Hepatic stellate cell (primary cell): ENCODE measurements at regions not wholly inside any gene's neighbourhood (a gene's known extent, or its start where the extent isn't known, plus 50 kb on each side); places are given as distances from the start of the nearest gene placed in this dataset.

Experiments
- DNase-seq: peaks from one replicate; pipeline ENCODE4 v3.0.0; 2011; ENCODE audit warnings: low spot score

DNA sequence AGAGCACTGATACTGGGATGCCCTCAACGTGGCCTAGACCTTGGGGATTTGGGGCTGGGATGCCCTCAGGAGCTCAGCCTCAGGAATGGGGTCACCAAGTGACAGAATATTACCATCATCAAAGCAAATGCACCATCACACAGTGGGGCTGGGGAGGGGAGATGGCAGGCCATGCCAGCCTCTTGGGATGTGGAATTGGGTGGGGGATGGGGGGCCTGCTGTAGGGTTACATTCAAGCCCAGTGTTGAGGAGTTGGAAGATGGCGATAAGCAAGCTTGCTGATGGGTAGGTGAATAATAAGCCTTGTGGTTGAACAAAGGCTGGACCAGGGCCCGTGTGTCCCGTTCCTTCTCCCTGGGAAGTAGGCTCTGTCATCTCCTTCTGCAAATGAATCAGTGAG, 69.1 kb upstream of the GPR12 start:
- DNase-seq = no peak

DNA sequence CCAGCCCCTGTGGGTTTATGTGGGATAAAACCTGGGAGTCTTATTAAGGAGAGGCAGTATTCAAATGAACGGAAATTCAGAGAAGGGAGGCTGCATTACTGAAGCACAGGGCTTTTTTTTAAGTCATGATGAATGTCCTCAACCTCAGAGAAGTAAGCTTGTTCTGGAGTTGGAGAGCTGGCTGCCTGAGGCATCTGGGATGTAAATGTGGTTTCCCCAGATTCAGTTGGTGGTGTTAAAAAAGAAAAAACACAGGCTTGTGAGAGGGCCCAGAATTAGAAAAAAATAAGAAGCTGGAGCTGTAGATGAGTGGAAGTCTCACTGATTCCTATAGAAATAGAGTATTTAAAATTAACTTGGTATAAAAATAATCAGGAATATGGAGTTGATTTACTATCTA, 64.0 kb upstream of the GPR12 start:
- no peak for DNase-seq

DNA sequence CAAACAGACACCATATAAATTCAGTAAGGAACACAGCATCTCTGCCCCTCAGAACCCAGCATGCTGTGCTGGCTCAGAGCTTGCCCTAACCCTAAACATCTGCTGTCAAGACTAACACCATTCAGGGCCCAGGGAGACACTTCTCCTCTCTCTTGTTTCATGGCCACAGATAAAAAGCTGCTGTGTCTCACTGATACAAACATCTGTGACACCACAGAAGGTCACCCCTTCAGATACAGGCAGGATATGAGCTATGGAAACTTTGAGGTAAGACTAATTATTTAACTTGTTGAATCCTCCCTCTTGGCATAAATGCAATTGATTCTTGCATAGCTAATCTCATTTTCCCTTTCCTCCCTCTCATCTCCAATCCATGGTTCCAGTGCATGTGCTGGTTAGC, 61.6 kb upstream of the GPR12 start:
- no peak for DNase-seq

DNA sequence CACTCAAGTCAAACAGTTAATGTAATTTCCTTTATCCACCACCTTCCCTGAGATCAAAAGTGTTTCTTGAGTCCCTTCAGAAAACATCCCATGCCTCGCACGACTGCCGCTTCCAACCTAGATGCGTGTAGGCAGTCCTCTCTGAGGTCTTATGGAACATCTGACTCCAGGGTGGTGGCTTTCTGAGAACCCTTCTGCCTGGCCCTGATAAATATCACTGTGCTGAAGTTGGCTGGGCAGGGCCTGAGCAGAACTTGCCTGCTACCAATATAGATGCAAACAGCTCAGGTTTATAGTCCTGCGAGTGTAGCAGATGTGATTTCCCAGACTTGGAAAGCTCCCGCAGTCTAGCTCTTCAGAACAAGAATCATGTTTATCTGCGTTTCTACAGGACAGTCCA, 61.1 kb upstream of the GPR12 start:
- DNase-seq = no peak

DNA sequence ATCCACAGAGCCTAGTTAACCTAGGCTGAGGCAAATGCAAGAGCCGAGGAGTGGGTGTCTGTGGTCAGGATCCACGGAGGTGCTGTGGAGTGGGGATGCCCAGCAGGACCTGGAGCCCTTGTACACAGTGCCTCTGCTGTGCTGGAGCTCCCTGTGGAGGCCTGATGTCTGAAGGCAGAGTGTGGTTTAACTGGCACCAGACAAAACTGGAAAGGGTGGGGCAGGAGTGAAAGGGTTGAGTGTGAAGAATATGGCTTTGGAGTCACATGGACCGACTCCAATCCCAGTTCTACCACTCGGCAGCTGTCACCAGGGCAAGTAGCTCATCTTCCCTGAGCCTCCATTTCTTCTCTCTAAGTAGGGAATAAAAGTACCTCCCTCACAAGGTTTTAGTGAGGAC, 60.3 kb upstream of the GPR12 start:
- DNase-seq = no peak

DNA sequence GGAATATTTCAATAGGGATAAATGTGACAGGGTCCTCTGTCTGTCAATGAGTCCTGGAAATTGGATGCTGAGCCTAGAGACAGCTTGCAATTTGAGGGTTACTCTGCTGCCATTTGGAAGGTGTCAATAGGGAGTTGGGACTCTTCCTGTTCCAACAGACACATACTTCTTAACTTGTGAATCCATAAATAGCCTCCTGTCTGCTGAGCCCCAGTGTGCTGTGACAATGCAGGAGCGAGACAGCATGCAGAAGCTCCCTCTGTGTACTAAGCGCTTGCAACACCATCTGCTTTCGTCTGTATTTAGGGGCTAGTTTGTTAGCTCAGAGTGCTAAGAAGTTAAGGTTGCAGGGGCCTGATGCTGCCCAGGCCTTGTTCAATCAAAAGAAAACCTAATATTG, 58.5 kb upstream of the GPR12 start:
- DNase-seq = no peak

DNA sequence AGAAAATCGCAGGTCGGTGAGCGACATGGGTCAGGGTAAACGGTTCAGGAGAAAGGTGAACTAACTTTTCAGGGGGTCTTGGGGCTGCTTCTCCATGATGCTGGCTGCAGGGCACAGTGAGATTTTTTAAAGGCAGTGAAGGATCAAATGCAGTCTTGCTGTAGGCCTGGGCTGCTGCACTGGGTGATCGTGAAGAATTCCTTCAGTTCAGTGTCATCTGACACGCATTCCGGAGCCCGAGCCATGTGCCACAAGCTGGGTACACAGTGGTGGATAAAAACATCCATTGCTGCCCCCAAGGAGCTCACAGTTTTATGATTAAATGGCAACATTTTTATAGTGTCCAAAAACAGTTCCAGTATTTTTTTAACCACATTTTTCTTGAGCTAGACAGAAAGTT, 56.3 kb upstream of the GPR12 start:
- DNase-seq = no peak

DNA sequence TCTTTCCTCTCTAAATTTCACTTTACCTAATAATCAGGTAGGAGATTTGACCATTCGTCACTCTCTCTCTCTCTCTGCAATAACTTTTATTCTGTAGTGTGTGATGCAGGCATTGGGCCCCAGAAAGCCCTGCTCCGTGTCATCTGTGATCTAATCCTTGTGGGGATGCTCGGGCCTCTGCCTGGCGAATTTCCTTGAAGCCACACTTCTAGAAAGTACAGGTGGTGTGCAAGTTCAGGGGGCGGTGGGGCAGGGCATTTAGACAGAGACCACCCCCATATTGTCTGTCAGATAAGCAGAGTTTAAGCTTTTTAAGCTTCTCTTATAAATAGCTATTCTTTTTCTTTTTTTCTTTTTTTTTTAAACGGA, 53.4 kb upstream of the GPR12 start:
- DNase-seq = no peak

DNA sequence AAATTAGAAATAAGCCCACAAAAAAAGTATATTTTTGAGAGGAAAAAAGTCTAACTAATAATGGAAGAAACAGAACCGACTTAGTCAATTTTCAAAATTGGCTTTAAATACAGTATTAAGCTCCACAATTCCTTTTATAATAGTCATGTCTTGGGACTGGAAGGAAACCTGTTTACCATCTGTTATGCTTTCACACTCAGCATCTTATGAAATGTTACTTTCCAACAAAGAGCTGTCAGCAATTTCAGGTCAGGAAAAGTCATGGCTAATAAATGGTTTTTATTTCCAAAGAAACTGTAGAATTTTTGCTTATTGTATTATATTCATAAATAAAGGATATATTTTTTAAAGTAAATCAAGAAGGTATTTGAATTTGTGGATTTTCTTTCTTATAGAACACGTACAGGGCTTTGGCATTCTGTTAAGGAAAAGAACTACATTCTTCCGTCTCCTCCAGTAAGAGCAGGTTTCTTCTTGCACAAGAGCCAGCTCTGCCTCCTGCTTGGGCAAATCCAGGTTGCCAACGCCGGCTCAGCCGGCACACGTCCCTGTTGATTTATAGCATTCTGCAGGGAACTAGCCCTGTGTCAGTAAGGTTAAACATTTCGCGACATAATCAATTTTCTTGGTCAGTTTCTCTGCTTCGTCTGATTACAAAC, 52.9 kb upstream of the GPR12 start:
- no peak for DNase-seq

DNA sequence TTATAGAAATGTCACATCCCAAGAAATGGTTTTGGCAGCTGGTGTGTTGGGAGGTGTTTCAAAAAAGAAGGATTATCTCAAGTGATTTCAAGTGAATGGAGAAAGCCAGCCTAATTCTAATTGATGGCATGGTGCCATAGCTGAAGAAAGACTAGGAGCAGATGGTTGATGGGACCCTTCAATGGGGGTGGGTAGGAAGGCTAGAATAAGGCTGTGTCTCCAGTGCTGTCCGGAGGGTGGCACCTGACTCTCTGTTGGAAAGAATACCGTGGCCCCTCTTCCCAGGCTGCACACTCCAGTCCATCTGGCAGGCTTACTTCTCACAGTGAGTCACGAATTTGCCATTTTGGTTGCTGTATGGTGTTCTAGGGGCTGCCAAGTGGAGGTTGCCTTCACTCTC, 51.0 kb upstream of the GPR12 start:
- no peak for DNase-seq
